ENCODE measurements at regions not wholly inside any gene's neighbourhood (a gene's known extent, or its start where the extent isn't known, plus 50 kb on each side); places are given as distances from the start of the nearest gene placed in this dataset.

DNA sequence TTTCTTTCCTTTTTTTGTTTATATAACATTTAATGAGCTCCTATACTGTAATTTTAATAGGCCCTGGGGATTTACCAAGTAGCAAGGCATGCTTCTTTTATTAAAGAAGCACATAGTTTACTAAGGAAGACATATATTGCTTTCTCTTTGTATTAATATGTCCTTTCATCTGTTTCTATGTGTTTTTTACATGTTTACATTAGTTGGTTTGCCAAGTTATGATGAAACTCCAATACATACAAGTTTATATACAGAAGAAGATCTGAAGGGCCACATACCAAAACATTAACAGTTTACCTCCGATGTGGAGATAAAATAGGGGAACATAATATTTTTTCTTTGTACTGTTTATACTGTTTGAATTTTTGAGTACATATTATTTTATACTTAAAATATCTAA, 100.9 kb downstream of the LACC1 start:
- TF ChIP-seq SP1 (IDR thresholded peaks at IDR 0.05) (no peak), TARDBP (IDR thresholded peaks at IDR 0.05) (no peak), FOXA1 (IDR thresholded peaks at IDR 0.05) (no peak), FOXM1 (IDR thresholded peaks at IDR 0.05; ENCODE audit: borderline replicate concordance) (no peak), BHLHE40 (IDR thresholded peaks at IDR 0.05; ENCODE audit: borderline replicate concordance) (no peak), ELF4 (IDR thresholded peaks at IDR 0.05) (no peak), ZNF384 (IDR thresholded peaks at IDR 0.05) (no peak), NFRKB (IDR thresholded peaks at IDR 0.05) (no peak), SUZ12 (IDR thresholded peaks at IDR 0.05) (no peak), ARNT (IDR thresholded peaks at IDR 0.05) (no peak), HDGF (IDR thresholded peaks at IDR 0.05; ENCODE audit: borderline replicate concordance) (no peak)
